SK-N-SH (cell line): ENCODE measurements at regions not wholly inside any gene's neighbourhood (a gene's known extent, or its start where the extent isn't known, plus 50 kb on each side); places are given as distances from the start of the nearest gene placed in this dataset.

Source experiments
- CTCF ChIA-PET: fragments of 300-600, 350-600 bp; formaldehyde crosslinking; extraction: SDS; loops from one replicate; lab custom pipeline; 2021; lab: Yijun Ruan, JAX
- POLR2A ChIA-PET: fragments of 350-600 bp; sonication (Branson Sonifier 250); formaldehyde crosslinking; extraction: SDS; loops from one replicate; lab custom pipeline; 2020; ENCODE audit warnings: antibody characterized with exemption, inconsistent platforms; lab: Yijun Ruan, JAX
- DNase-seq: peaks from one replicate; pipeline ENCODE4 v3.0.0; 2012
- H2AFZ ChIP-seq: fragments of 200-600 bp; sonication (generic); 2 replicates; pipeline ENCODE4 v1.8.1; 2016; ENCODE audit warnings: antibody characterized with exemption, mild to moderate bottlenecking, low read depth
- H3F3A ChIP-seq: fragments of 200-600 bp; sonication (generic); replicated peaks from 2 replicates; pipeline ENCODE3; 2016; ENCODE audit warnings: antibody characterized with exemption, mild to moderate bottlenecking; ENCODE audit not compliant: insufficient read depth
- H3K27ac ChIP-seq, 2 experiments: fragments of 200-500 bp in 1 of 2; fragments of 200-600 bp in 1 of 2; sonication (Bioruptor generic) in 1 of 2; sonication (generic), shearing (Covaris generic) in 1 of 2; 2 replicates each; pipeline versions ENCODE4 v1.5.1 to v1.6.1; 2014 to 2016; ENCODE audit warnings: low read depth in 2 of 2, inconsistent platforms in 1 of 2, low read length in 1 of 2, mild to moderate bottlenecking in 1 of 2, mixed read lengths in 1 of 2
- H3K27me3 ChIP-seq: fragments of 200-600 bp; sonication (generic), shearing (Covaris generic); 2 replicates; pipeline ENCODE4 v1.6.1; 2016; ENCODE audit warnings: mixed run types; ENCODE audit not compliant: insufficient read depth
- H3K36me3 ChIP-seq, 2 experiments: fragments of 200-500 bp in 1 of 2; fragments of 200-600 bp in 1 of 2; sonication (Bioruptor generic) in 1 of 2; sonication (generic) in 1 of 2; replicated peaks in 1 of 2; 2 replicates each; pipeline versions ENCODE3 to v1.5.1; 2014 to 2016; ENCODE audit warnings: low read length in 1 of 2, mild to moderate bottlenecking in 1 of 2; ENCODE audit not compliant: insufficient read depth in 2 of 2, control insufficient read depth in 1 of 2
- H3K4me1 ChIP-seq, 2 experiments: fragments of 200-500 bp in 1 of 2; fragments of 200-600 bp in 1 of 2; sonication (Bioruptor generic) in 1 of 2; sonication (generic), shearing (Covaris generic) in 1 of 2; 2 replicates each; pipeline versions ENCODE4 v1.5.1 to v1.6.1; 2014 to 2016; ENCODE audit warnings: low read depth in 1 of 2, low read length in 1 of 2, mixed run types in 1 of 2; ENCODE audit not compliant: insufficient read depth in 2 of 2, control insufficient read depth in 1 of 2
- H3K4me2 ChIP-seq: fragments of 200-600 bp; sonication (generic), shearing (Covaris generic); 2 replicates; pipeline ENCODE4 v1.6.1; 2017; ENCODE audit warnings: mixed run types
- H3K4me3 ChIP-seq, 2 experiments: fragments of 200-500 bp in 1 of 2; fragments of 200-600 bp in 1 of 2; sonication (Bioruptor generic) in 1 of 2; sonication (generic), shearing (Covaris generic) in 1 of 2; 2 replicates each; pipeline versions ENCODE4 v1.5.1 to v1.8.1; 2014 to 2016; ENCODE audit warnings: low read depth in 2 of 2, inconsistent platforms in 1 of 2, low read length in 1 of 2, mild to moderate bottlenecking in 1 of 2, mixed read lengths in 1 of 2, moderate library complexity in 1 of 2
- H3K79me2 ChIP-seq: fragments of 200-600 bp; sonication (generic); 2 replicates; pipeline ENCODE4 v1.8.1; 2017; ENCODE audit warnings: mild to moderate bottlenecking; ENCODE audit not compliant: insufficient read depth
- H3K9ac ChIP-seq: fragments of 200-600 bp; sonication (generic); 2 replicates; pipeline ENCODE4 v1.6.1; 2017; ENCODE audit warnings: mixed run types
- H3K9me2 ChIP-seq: fragments of 200-600 bp; sonication (generic); 2 replicates; pipeline ENCODE4 v1.6.1; 2017; ENCODE audit warnings: mixed run types
- H3K9me3 ChIP-seq: fragments of 200-600 bp; sonication (generic); 2 replicates; pipeline ENCODE4 v1.6.1; 2017; ENCODE audit warnings: mixed run types, mild to moderate bottlenecking, moderate library complexity
- H4K20me1 ChIP-seq: fragments of 200-600 bp; sonication (generic); 2 replicates; pipeline ENCODE4 v1.6.1; 2017; ENCODE audit warnings: mild to moderate bottlenecking, mixed run types; ENCODE audit not compliant: insufficient read depth
- CTCF ChIP-seq: fragments of 200-600 bp; sonication (generic); IDR thresholded peaks from 2 replicates; pipeline ENCODE4 v1.6.1; 2017; ENCODE audit warnings: antibody characterized with exemption, mild to moderate bottlenecking, moderate library complexity
- FOSL2 ChIP-seq: IDR thresholded peaks from 2 replicates; pipeline ENCODE4 v1.4.0; 2012; ENCODE audit warnings: low read depth, mild to moderate bottlenecking, moderate library complexity, borderline replicate concordance
- GATA2 ChIP-seq: sonication (generic); formaldehyde crosslinking; IDR thresholded peaks from 2 replicates; pipeline ENCODE4 v1.5.0; 2020; ENCODE audit warnings: mild to moderate bottlenecking, missing genetic modification reagents
- JUND ChIP-seq: IDR thresholded peaks from 2 replicates; pipeline ENCODE4 v1.4.0; 2012
- MEF2A ChIP-seq: IDR thresholded peaks from 2 replicates; pipeline ENCODE4 v1.4.0; 2012; ENCODE audit warnings: low read depth, borderline replicate concordance
- MXI1 ChIP-seq: IDR thresholded peaks from 2 replicates; pipeline ENCODE4 v1.6.1; 2012; ENCODE audit warnings: mild to moderate bottlenecking, low read depth, low read length, improper control_type of control experiment
- NFIC ChIP-seq: IDR thresholded peaks from 2 replicates; pipeline ENCODE4 v1.4.0; 2012; ENCODE audit warnings: borderline replicate concordance
- POLR2AphosphoS5 ChIP-seq: IDR thresholded peaks from 2 replicates; pipeline ENCODE4 v1.6.1; 2012; ENCODE audit warnings: low read depth, low read length
- RAD21 ChIP-seq: IDR thresholded peaks from 2 replicates; pipeline ENCODE4 v1.6.1; 2012; ENCODE audit warnings: mild to moderate bottlenecking, low read length
- RCOR1 ChIP-seq: fragments of 150-350 bp; IDR thresholded peaks from 2 replicates; pipeline ENCODE4 v1.6.1; 2017; ENCODE audit warnings: antibody characterized with exemption, low read length
- RFX5 ChIP-seq: IDR thresholded peaks from 2 replicates; pipeline ENCODE4 v1.6.1; 2012; ENCODE audit warnings: mild to moderate bottlenecking, improper control_type of control experiment, low read length
- USF1 ChIP-seq: IDR thresholded peaks from 2 replicates; pipeline ENCODE4 v1.4.0; 2012; ENCODE audit warnings: low read depth, borderline replicate concordance
- USF2 ChIP-seq: fragments of 150-350 bp; IDR thresholded peaks from 2 replicates; pipeline ENCODE4 v1.6.1; 2017; ENCODE audit warnings: antibody characterized with exemption, low read length, low read depth, borderline replicate concordance
- WGBS: methylation state at CpG from one replicate; pipeline ENCODE4 v1.1.6; 2017; ENCODE audit warnings: low lambda C conversion rate; 5-methylcytosine and 5-hydroxymethylcytosine counted together
- TF ChIP-seq, protein P1 (sequence below): fragments of 150-350 bp; IDR thresholded peaks from 2 replicates; pipeline ENCODE4 v1.6.1; 2016; ENCODE audit warnings: mild to moderate bottlenecking, low read depth, low read length

DNA sequence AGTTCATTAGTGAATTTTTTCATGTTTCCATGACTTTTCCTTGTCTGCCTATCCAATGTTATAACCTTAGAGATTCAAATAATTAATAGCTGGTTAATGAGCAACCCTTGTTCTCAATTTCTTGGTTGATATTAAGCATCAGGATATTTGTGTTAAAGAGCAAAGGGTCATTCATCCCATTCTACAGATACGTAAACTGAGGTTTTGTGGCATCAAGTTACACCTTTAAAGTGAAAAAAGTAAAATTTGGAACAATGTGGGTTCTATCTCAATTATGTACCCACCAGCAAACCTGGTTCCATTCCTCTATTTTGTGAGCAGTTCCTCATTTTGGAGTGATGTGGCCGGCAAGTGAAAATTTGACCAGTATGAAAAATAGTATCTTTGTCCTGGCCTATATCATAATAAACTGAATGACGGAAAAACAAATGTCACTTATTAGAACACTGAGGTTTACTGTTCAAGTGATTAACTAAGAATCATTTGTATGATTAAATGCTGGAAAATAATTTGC, 220.5 kb upstream of the ATP5MC3 start:
- H3K36me3 ChIP-seq, result no peaks in the 10 kb centered on the region
- ChIA-PET POLR2A (no interaction called here), CTCF (interaction anchor here (1.3 to 1.5 kb wide), 3 partner anchors 13 to 683 kb away, joined by 4 to 5 read pairs (median 4); no protein-coding TSS in a partner anchor)
- H3K27me3 ChIP-seq, result no peaks in the 10 kb centered on the region
- H3K27ac ChIP-seq, result no peak overlapping the region
- DNase-seq, result no peak
- no peak overlapping the region for H3K4me3 ChIP-seq
- 35% methylated on average over 3 of the region's 3 CpGs for WGBS
- peaks cover 2 to 7% of the 10 kb centered on the region in 2 experiments; a peak in 3 of 4 replicates for H3K4me1 ChIP-seq
- no peaks in the 10 kb centered on the region for H3K9me3 ChIP-seq
- no peaks in the 10 kb centered on the region for H3K9me2 ChIP-seq
- no peak overlapping the region for H3K4me2 ChIP-seq
- H3K79me2 ChIP-seq, result no peaks in the 10 kb centered on the region
- H3F3A ChIP-seq, result no peaks in the 10 kb centered on the region
- H3K9ac ChIP-seq, result no peak overlapping the region
- TF ChIP-seq RCOR1 (no peak), MXI1 (no peak), RFX5 (no peak), JUND (no peak)
- no peak overlapping the region for H2AFZ ChIP-seq
- no peaks in the 10 kb centered on the region for H4K20me1 ChIP-seq

DNA sequence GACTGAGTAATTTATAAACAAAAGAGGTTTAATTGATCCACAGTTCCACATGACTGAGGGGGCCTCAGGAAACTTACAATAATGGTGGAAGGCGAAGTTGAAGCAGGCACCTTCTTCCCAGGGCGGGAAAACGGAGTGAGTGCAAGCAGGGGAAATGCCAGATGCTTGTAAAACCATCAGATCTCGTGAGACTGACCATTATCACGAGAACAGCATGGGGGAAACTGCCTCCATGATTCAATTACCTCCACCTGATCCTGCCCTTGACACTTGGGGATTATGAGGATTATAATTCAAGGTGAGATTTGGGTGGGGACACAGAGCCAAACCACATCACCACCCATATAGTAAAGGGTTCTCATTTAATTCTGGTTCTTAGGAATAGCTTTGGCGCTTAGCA, 219.5 kb upstream of the ATP5MC3 start:
- no peak for TF ChIP-seq RCOR1
- TF ChIP-seq POLR2AphosphoS5, result no peak
- no peak for TF ChIP-seq CTCF
- no peak for TF ChIP-seq NFIC
- no peak for TF ChIP-seq RAD21
- TF ChIP-seq USF2, result no peak
- TF ChIP-seq, protein P1, sequence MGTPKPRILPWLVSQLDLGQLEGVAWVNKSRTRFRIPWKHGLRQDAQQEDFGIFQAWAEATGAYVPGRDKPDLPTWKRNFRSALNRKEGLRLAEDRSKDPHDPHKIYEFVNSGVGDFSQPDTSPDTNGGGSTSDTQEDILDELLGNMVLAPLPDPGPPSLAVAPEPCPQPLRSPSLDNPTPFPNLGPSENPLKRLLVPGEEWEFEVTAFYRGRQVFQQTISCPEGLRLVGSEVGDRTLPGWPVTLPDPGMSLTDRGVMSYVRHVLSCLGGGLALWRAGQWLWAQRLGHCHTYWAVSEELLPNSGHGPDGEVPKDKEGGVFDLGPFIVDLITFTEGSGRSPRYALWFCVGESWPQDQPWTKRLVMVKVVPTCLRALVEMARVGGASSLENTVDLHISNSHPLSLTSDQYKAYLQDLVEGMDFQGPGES, result no peak
- TF ChIP-seq FOSL2, result no peak
- no peak for TF ChIP-seq GATA2 (CRISPR knock-in tag)
- no peak for TF ChIP-seq USF1
- TF ChIP-seq MXI1, result no peak
- no peak for TF ChIP-seq MEF2A
- Histone ChIP-seq H4K20me1 (no peaks in the 10 kb centered on the region), H3K9me3 (no peaks in the 10 kb centered on the region), H3K4me2 (no peak overlapping the region), H3K9ac (no peak overlapping the region), H2AFZ (no peak overlapping the region), H3K36me3 (no peaks in the 10 kb centered on the region), H3K27ac (no peak overlapping the region), H3K79me2 (no peaks in the 10 kb centered on the region), H3F3A (no peaks in the 10 kb centered on the region), H3K9me2 (no peaks in the 10 kb centered on the region), H3K27me3 (no peaks in the 10 kb centered on the region), H3K4me3 (no peak overlapping the region), H3K4me1 (peaks cover 7% of the 10 kb centered on the region in 2 experiments; a peak in 3 of 4 replicates)
- 26% methylated on average over 6 of the region's 6 CpGs for WGBS
- ChIA-PET POLR2A (no interaction called here), CTCF (interaction anchor here (1.3 to 1.5 kb wide), 3 partner anchors 14 to 684 kb away, joined by 4 to 5 read pairs (median 4); no protein-coding TSS in a partner anchor)
- DNase-seq, result no peak
